Kidney epithelial cell (primary cell): ENCODE measurements at regions not wholly inside any gene's neighbourhood (a gene's known extent, or its start where the extent isn't known, plus 50 kb on each side); places are given as distances from the start of the nearest gene placed in this dataset.

Experiments
- DNase-seq: peaks from one replicate; pipeline ENCODE4 v3.0.0-alpha.2; 2010; ENCODE audit warnings: low read depth
- H3K27me3 ChIP-seq: 2 replicates; pipeline ENCODE4 v1.6.0; 2011; ENCODE audit warnings: low read length; ENCODE audit not compliant: control insufficient read depth, insufficient read depth
- H3K36me3 ChIP-seq: 2 replicates; pipeline ENCODE4 v1.5.1; 2011; ENCODE audit warnings: low read length; ENCODE audit not compliant: control insufficient read depth, insufficient read depth
- H3K4me3 ChIP-seq: 2 replicates; pipeline ENCODE4 v1.5.1; 2011; ENCODE audit warnings: low read depth, mild to moderate bottlenecking, control low read depth, low read length
- TF ChIP-seq, protein P1 (sequence below): IDR thresholded peaks from 2 replicates; pipeline ENCODE4 v1.5.1; 2011; ENCODE audit warnings: mild to moderate bottlenecking, moderate library complexity, low read length, control low read depth, inconsistent platforms; ENCODE audit not compliant: insufficient read depth, poor library complexity, severe bottlenecking

DNA sequence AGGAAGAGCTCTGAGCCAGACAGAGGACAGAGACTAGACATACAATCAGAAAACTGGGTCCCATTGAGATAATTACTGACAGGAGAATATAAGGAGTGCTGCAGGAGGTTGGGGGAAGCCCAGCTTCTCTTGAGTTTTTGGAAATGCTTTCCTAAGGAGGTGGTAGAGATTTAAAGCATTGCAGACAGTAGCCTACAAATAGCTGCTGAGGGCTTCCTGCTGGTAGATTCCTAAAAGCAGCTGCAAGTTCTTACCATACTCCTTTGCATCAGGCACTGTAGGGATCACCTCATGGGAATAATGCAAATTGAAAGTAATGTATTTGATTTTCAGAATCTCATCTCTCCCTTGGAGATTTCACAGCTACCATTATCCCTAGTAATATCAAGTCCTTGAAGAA lies 902.6 kb upstream of the GCFC2 start:
- TF ChIP-seq, protein P1, sequence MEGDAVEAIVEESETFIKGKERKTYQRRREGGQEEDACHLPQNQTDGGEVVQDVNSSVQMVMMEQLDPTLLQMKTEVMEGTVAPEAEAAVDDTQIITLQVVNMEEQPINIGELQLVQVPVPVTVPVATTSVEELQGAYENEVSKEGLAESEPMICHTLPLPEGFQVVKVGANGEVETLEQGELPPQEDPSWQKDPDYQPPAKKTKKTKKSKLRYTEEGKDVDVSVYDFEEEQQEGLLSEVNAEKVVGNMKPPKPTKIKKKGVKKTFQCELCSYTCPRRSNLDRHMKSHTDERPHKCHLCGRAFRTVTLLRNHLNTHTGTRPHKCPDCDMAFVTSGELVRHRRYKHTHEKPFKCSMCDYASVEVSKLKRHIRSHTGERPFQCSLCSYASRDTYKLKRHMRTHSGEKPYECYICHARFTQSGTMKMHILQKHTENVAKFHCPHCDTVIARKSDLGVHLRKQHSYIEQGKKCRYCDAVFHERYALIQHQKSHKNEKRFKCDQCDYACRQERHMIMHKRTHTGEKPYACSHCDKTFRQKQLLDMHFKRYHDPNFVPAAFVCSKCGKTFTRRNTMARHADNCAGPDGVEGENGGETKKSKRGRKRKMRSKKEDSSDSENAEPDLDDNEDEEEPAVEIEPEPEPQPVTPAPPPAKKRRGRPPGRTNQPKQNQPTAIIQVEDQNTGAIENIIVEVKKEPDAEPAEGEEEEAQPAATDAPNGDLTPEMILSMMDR = no peak

DNA sequence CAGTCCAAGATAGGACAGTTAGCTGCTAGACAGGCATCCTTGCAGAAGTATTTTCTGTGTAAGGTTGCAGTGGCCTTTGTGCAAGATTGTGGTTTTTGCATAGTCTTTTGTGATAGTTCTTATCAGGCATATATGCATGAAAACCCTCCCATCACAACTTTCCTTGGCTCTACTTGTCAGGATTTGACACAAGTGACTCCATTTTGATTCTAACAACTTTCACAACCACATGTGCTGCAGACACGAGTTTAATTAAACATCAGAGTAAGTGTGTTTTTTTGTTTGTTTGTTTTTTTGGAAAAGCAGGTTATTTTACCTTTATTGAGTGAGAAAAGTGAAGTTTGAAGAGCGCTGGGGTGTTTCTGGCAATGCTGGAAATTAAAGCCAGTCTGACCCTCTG lies 902.0 kb upstream of the GCFC2 start:
- Histone ChIP-seq H3K27me3 (no peaks in the 10 kb centered on the region), H3K4me3 (no peak overlapping the region), H3K36me3 (no peaks in the 10 kb centered on the region)
- DNase-seq = no peak
- TF ChIP-seq, protein P1 = no peak

More for the DNA sequence above, 902.6 kb upstream of the GCFC2 start:
- DNase-seq = no peak
- no peaks in the 10 kb centered on the region for H3K36me3 ChIP-seq
- no peaks in the 10 kb centered on the region for H3K27me3 ChIP-seq
- no peak overlapping the region for H3K4me3 ChIP-seq

DNA sequence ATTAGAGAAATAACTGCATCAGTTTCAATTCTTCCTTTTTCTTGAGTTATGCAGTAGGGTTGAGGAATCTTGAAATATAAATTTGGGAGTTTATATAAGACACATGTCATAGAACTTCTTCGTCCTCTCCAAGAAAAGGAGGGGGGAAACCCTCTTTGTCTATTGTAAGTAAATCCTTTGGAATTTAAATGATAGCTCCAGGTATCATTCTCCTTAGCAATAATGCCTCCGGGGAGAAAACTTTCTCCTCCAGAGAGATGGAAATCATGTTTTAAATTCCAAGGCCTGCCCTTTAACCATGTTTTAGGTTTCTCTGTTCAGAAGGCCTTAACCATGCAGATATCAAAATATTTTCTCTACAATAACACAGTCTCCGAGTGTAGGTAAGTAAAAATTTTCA lies 899.7 kb upstream of the GCFC2 start:
- DNase-seq = no peak
- Histone ChIP-seq H3K4me3 (no peak overlapping the region), H3K36me3 (no peaks in the 10 kb centered on the region), H3K27me3 (no peaks in the 10 kb centered on the region)
- TF ChIP-seq, protein P1 = no peak

DNA sequence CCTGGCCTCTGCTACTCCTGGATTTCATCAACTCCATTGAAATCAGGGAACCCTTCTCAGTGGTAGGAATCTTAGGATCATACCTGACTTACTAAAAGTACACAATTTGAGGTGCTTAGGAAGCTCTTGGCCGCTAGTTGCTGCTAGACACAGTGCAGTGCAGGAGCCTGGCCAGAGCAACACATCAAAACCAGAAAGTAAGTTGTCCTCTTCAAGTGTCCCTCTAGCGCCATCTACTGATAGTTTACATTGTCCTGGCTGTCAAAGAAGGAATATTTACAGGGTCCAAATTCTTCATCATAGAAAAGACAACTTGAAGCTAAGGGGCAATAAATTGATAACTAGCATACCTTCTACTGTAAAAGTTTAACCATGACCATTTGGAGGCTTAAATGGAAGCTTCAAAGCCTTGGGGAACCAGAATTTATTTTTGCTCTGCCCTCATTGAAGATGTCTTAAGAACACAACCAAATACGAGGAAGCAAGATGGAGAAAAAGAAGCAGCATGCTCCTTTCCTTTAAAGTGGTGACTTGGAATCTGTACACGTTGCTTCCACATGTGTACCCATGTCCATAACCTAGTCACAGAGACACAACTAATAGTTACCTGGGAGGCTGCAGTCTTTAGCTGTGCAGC lies 889.1 kb upstream of the GCFC2 start:
- Histone ChIP-seq H3K27me3 (no peaks in the 10 kb centered on the region), H3K36me3 (no peaks in the 10 kb centered on the region), H3K4me3 (no peak overlapping the region)
- TF ChIP-seq, protein P1 = peak; percentile 85
- DNase-seq = peak; percentile 54

DNA sequence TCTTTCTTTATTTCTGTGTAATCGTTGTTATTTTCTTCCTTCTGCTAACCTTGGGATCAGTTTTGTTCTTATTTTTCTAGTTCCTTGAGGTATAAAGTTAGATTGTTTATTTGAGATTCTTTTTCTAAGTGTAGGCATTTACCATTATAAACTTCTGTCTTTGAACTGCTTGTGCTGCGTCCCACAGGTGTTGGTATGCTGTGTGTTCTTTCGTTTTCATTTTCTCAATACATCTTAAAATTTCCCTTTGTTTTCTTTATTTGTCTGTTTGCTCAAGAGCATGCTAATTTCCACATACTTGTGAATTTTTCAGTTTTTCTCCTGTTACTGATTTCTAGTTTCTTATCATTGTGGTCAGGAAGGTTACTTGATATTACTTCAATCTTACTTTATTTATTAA lies 873.8 kb upstream of the GCFC2 start:
- DNase-seq = no peak
- TF ChIP-seq, protein P1 = no peak
- H3K4me3 ChIP-seq = no peak overlapping the region
- no peaks in the 10 kb centered on the region for H3K27me3 ChIP-seq
- no peaks in the 10 kb centered on the region for H3K36me3 ChIP-seq

DNA sequence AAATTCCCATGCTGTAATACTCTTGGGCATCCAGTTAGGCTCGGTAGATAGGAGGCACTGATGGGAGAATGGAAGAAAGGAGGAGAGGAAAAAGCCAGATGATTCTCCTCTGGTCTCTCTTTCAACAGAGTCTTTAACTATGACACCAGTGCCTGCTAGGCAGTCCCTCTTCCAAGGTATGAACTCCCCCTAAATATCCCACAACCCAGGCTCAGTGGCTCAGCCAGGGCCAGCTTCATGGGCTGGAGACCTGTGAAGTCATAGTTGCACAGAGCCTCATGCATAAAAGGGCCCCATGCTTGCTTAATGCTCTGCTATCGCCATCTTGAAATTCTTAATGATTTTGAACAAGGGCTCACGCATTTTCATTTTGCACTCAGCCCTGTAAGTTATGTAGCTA lies 869.2 kb upstream of the GCFC2 start:
- TF ChIP-seq, protein P1 = no peak
- Histone ChIP-seq H3K36me3 (no peaks in the 10 kb centered on the region), H3K27me3 (no peaks in the 10 kb centered on the region), H3K4me3 (no peak overlapping the region)
- no peak for DNase-seq
